Hepatocyte (in vitro differentiated cells): ENCODE measurements at regions not wholly inside any gene's neighbourhood (a gene's known extent, or its start where the extent isn't known, plus 50 kb on each side); places are given as distances from the start of the nearest gene placed in this dataset.

ENCODE experiments used
- DNase-seq: peaks from one replicate; pipeline ENCODE4 v3.0.0-alpha.2; 2016; ENCODE audit warnings: low spot score
- H2AFZ ChIP-seq: fragments of 200-600 bp; sonication (generic); 2 replicates; pipeline ENCODE4 v1.6.0; 2016; ENCODE audit warnings: antibody characterized with exemption, mild to moderate bottlenecking
- H3K27ac ChIP-seq: fragments of 200-600 bp; sonication (generic); 2 replicates; pipeline ENCODE4 v1.5.1; 2016; ENCODE audit warnings: mild to moderate bottlenecking
- H3K27me3 ChIP-seq: fragments of 200-600 bp; sonication (generic); 2 replicates; pipeline ENCODE4 v1.6.1; 2016
- H3K36me3 ChIP-seq: fragments of 200-600 bp; sonication (generic); replicated peaks from 2 replicates; pipeline ENCODE4 v1.5.1; 2016; ENCODE audit warnings: low read depth; ENCODE audit not compliant: insufficient read depth
- H3K4me1 ChIP-seq: fragments of 200-600 bp; sonication (generic); 2 replicates; pipeline ENCODE4 v1.5.1; 2016; ENCODE audit warnings: mild to moderate bottlenecking, moderate library complexity; ENCODE audit not compliant: insufficient read depth
- H3K4me2 ChIP-seq: fragments of 200-600 bp; sonication (generic); 2 replicates; pipeline ENCODE4 v1.6.0; 2016
- H3K4me3 ChIP-seq: fragments of 200-600 bp; sonication (generic); 2 replicates; pipeline ENCODE4 v1.5.1; 2016; ENCODE audit warnings: mild to moderate bottlenecking
- H3K79me2 ChIP-seq: fragments of 200-600 bp; sonication (generic); 2 replicates; pipeline ENCODE4 v1.6.0; 2017; ENCODE audit warnings: mild to moderate bottlenecking
- H3K9me2 ChIP-seq: fragments of 200-600 bp; sonication (generic); replicated peaks from 2 replicates; pipeline ENCODE4 v1.6.0; 2017; ENCODE audit warnings: mild to moderate bottlenecking; ENCODE audit not compliant: insufficient read depth
- H3K9me3 ChIP-seq: fragments of 200-600 bp; sonication (generic); 2 replicates; pipeline ENCODE4 v1.5.1; 2016; ENCODE audit warnings: low read depth, mild to moderate bottlenecking
- H4K20me1 ChIP-seq: fragments of 200-600 bp; sonication (generic); 2 replicates; pipeline ENCODE4 v1.6.0; 2016; ENCODE audit warnings: mild to moderate bottlenecking; ENCODE audit not compliant: insufficient read depth, poor library complexity, severe bottlenecking
- EZH2 ChIP-seq: fragments of 200-600 bp; sonication (generic); IDR thresholded peaks from 2 replicates; pipeline ENCODE4 v1.6.1; 2016; ENCODE audit warnings: antibody characterized with exemption, mild to moderate bottlenecking, borderline replicate concordance
- EZH2phosphoT487 ChIP-seq: fragments of 200-600 bp; sonication (generic); IDR thresholded peaks from one replicate; pipeline ENCODE4 v1.6.1; 2018; ENCODE audit warnings: antibody characterized with exemption, mild to moderate bottlenecking, low read depth, moderate library complexity; ENCODE audit not compliant: unreplicated experiment, severe bottlenecking
- WGBS: methylation state at CpG from one replicate; pipeline ENCODE4 v1.1.6; 2016; ENCODE audit warnings: low lambda C conversion rate; ENCODE audit errors: missing lambda C conversion rate; 5-methylcytosine and 5-hydroxymethylcytosine counted together
- TF ChIP-seq, protein P1 (sequence below): fragments of 200-600 bp; sonication (generic); IDR thresholded peaks from 2 replicates; pipeline ENCODE4 v1.5.1; 2016; ENCODE audit warnings: antibody characterized with exemption, mild to moderate bottlenecking; ENCODE audit not compliant: poor library complexity

DNA sequence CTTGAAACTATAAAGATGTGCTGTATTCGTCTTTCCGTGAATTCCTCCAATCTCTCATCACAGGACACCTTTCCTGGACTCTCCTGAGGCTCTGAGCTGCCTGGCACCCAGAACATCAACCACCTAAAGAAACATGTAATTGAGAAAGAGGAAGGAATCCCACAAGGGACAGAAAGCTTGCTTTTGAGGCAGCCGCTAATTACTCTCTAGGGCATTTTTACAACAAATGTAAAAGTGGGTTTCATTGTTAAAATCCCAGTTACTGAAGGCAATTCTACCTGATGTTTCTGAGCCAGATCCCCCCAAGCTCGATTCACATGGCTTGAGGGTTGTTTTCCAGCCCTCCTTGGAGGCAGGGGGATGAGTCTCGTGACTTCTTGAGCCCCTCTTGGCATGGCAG lies 238.5 kb upstream of the LHX5 start:
- H3K27me3 ChIP-seq: peaks cover 15% of the 10 kb centered on the region
- no peaks in the 10 kb centered on the region for H3K36me3 ChIP-seq
- no peak overlapping the region for H3K27ac ChIP-seq
- no peaks in the 10 kb centered on the region for H3K4me1 ChIP-seq
- no peaks in the 10 kb centered on the region for H3K79me2 ChIP-seq
- no peaks in the 10 kb centered on the region for H3K9me2 ChIP-seq
- no peaks in the 10 kb centered on the region for H3K9me3 ChIP-seq
- H3K4me2 ChIP-seq: no peak overlapping the region
- H3K4me3 ChIP-seq: no peak overlapping the region
- no peak for DNase-seq
- TF ChIP-seq, protein P1, sequence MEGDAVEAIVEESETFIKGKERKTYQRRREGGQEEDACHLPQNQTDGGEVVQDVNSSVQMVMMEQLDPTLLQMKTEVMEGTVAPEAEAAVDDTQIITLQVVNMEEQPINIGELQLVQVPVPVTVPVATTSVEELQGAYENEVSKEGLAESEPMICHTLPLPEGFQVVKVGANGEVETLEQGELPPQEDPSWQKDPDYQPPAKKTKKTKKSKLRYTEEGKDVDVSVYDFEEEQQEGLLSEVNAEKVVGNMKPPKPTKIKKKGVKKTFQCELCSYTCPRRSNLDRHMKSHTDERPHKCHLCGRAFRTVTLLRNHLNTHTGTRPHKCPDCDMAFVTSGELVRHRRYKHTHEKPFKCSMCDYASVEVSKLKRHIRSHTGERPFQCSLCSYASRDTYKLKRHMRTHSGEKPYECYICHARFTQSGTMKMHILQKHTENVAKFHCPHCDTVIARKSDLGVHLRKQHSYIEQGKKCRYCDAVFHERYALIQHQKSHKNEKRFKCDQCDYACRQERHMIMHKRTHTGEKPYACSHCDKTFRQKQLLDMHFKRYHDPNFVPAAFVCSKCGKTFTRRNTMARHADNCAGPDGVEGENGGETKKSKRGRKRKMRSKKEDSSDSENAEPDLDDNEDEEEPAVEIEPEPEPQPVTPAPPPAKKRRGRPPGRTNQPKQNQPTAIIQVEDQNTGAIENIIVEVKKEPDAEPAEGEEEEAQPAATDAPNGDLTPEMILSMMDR: no peak
- no peak for TF ChIP-seq EZH2phosphoT487
- no peak for TF ChIP-seq EZH2
- H4K20me1 ChIP-seq: no peaks in the 10 kb centered on the region
- 80% methylated on average over 5 of the region's 5 CpGs for WGBS
- H2AFZ ChIP-seq: no peak overlapping the region

DNA sequence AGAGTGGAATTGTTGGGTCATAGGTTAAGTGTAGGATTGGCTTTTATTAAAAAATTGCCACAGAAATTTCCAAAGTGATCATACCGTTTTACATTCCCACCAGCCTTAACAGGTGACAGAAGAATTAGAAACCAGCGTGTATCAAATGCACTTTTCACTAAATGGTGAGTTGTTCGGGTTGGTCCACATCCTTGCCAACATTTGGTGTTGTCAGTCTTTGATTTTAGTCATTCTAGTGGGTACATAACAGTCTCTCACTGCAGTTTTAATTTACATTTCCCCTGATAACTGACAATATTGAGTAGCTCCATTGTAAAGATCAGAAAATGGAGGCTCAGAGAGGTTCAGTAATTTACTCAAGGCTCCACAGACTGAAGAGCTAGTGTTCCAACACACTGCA lies 237.8 kb upstream of the LHX5 start:
- Histone ChIP-seq H3K27ac (no peak overlapping the region), H3K79me2 (no peaks in the 10 kb centered on the region), H3K4me2 (no peak overlapping the region), H3K4me3 (no peak overlapping the region), H2AFZ (no peak overlapping the region), H3K27me3 (peaks cover 15% of the 10 kb centered on the region), H3K4me1 (no peaks in the 10 kb centered on the region), H3K9me3 (no peaks in the 10 kb centered on the region), H3K9me2 (no peaks in the 10 kb centered on the region), H4K20me1 (no peaks in the 10 kb centered on the region), H3K36me3 (no peaks in the 10 kb centered on the region)
- TF ChIP-seq, protein P1: no peak
- no peak for TF ChIP-seq EZH2phosphoT487
- no peak for TF ChIP-seq EZH2
- DNase-seq: no peak
- WGBS: 89% methylated on average over 3 of the region's 3 CpGs

DNA sequence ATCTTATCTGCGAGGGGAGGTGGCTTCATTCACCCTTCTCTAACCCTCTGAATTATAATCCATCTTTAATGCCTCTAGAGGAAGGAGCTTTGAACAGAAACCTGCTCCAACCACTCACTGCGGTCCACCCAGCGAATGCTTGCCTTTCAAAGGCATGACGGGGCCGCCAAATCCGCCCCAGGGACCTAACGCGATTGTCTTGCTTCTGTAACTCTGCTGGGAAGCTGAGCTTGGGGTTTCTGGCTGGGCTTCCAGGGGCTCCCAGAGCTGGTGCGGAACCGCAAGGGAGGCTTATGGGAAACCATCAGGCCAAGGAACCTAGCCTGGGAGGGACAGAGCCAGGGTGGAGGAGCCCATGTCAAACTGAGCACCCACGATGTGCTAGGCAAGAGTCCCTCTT lies 231.2 kb upstream of the LHX5 start:
- Histone ChIP-seq H3K9me3 (no peaks in the 10 kb centered on the region), H3K4me1 (no peaks in the 10 kb centered on the region), H3K79me2 (no peaks in the 10 kb centered on the region), H3K27ac (no peak overlapping the region), H3K4me3 (no peak overlapping the region), H2AFZ (no peak overlapping the region), H3K27me3 (peaks cover 17% of the 10 kb centered on the region), H3K36me3 (no peaks in the 10 kb centered on the region), H4K20me1 (no peaks in the 10 kb centered on the region), H3K9me2 (no peaks in the 10 kb centered on the region), H3K4me2 (no peak overlapping the region)
- 81% methylated on average over 11 of the region's 11 CpGs for WGBS
- no peak for DNase-seq
- TF ChIP-seq, protein P1: no peak
- no peak for TF ChIP-seq EZH2
- no peak for TF ChIP-seq EZH2phosphoT487

DNA sequence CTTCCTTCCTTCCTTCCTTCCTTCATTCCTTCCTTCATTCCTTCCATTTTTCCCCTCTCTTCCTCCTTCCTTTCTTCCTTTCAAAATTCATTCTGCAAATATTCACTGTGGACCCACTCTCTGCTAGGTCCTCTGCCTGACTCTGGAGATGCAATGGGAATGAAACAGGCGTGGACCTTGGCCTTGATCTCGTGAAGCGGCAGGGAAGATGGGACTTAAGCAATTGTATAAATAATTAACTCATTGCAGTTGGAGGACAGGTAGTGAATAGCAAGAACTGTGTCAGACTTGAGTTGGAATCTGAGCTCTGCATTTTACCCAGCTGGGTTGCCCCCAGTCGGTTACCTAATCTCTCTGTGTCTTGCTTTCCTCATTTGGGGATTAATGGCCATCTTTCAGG lies 230.6 kb upstream of the LHX5 start:
- H3K4me3 ChIP-seq: no peak overlapping the region
- H3K36me3 ChIP-seq: no peaks in the 10 kb centered on the region
- no peaks in the 10 kb centered on the region for H3K9me3 ChIP-seq
- WGBS: 48% methylated on average over 4 of the region's 4 CpGs
- H3K27me3 ChIP-seq: peaks cover 17% of the 10 kb centered on the region
- no peaks in the 10 kb centered on the region for H3K9me2 ChIP-seq
- H3K79me2 ChIP-seq: no peaks in the 10 kb centered on the region
- DNase-seq: no peak
- H2AFZ ChIP-seq: no peak overlapping the region
- no peaks in the 10 kb centered on the region for H3K4me1 ChIP-seq
- H3K4me2 ChIP-seq: no peak overlapping the region
- H3K27ac ChIP-seq: no peak overlapping the region
- TF ChIP-seq EZH2phosphoT487: no peak
- TF ChIP-seq EZH2: no peak
- TF ChIP-seq, protein P1: no peak
- no peaks in the 10 kb centered on the region for H4K20me1 ChIP-seq
